Breast epithelium (tissue), 4 donors: ENCODE measurements at regions not wholly inside any gene's neighbourhood (a gene's known extent, or its start where the extent isn't known, plus 50 kb on each side); places are given as distances from the start of the nearest gene placed in this dataset.

Experiments used
- DNase-seq, 2 donors: peaks; one replicate each; pipeline ENCODE4 v3.0.0-alpha.2; 2019; ENCODE audit warnings: low spot score in 2 of 2
- H3K27ac ChIP-seq, 2 donors: fragments of 200-600 bp; sonication (generic) in 1 of 2; one replicate each; pipeline ENCODE4 v1.5.1; 2016 to 2019; ENCODE audit warnings: mild to moderate bottlenecking in 1 of 2
- H3K27me3 ChIP-seq, 2 donors: fragments of 200-600 bp; sonication (generic) in 1 of 2; one replicate each; pipeline versions ENCODE4 v1.5.1 to v1.6.0; 2017 to 2019; ENCODE audit warnings: control low read depth in 1 of 2, mild to moderate bottlenecking in 1 of 2
- H3K36me3 ChIP-seq: fragments of 200-600 bp; one replicate; pipeline ENCODE4 v1.5.1; 2019
- H3K4me1 ChIP-seq, 2 donors: fragments of 200-600 bp; sonication (generic); one replicate each; pipeline ENCODE4 v1.5.1; 2016 to 2019; ENCODE audit warnings: control low read depth in 1 of 2
- H3K4me3 ChIP-seq, 3 donors: fragments of 200-600 bp; sonication (generic); 1 replicate in 2 of 3; 2 replicates in 1 of 3; pipeline ENCODE4 v1.5.1; 2016 to 2019; ENCODE audit warnings: mild to moderate bottlenecking in 3 of 3, moderate library complexity in 2 of 3
- H3K9me3 ChIP-seq, 2 donors: fragments of 200-600 bp; sonication (generic) in 1 of 2; one replicate each; pipeline ENCODE4 v1.5.1; 2016 to 2019; ENCODE audit warnings: control low read depth in 1 of 2
- CTCF ChIP-seq, 3 donors: fragments of 450-650 bp; IDR thresholded peaks; one replicate each; pipeline ENCODE4 v1.5.1; 2016 to 2017; ENCODE audit warnings: antibody characterized with exemption in 3 of 3, mild to moderate bottlenecking in 3 of 3, moderate library complexity in 3 of 3
- POLR2A ChIP-seq: fragments of 450-650 bp; IDR thresholded peaks from one replicate; pipeline ENCODE4 v1.6.1; 2016; ENCODE audit warnings: antibody characterized with exemption, mild to moderate bottlenecking, moderate library complexity
- POLR2AphosphoS5 ChIP-seq, 3 donors: sonication (generic); formaldehyde crosslinking; IDR thresholded peaks; one replicate each; pipeline ENCODE4 v1.6.1; 2017; ENCODE audit warnings: antibody characterized with exemption in 3 of 3
- intact Hi-C: fragments of 100-400 bp; cut with DNase I; formaldehyde crosslinking; loops from one replicate; pipeline ENCODE4 v1.15.1; 2023; ENCODE audit warnings: low total_unique reads

DNA sequence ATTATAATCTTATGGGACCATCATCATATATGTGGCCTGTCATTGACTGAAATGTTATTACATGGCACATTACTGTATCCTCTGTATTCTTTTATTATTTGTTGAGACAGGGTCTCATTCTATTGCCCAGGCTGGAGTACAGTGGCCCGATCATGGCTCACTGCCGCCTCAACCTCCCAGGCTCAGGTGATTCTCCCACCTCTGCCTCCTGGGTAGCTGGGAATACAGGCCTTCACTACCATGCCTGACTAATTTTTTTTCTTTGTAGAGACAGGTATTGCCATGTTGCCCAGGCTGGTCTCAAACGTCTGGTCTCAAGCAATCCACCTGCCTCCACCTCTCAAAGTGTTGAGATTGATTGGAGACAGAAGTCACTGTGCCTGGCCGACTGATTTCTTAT lies 153.2 kb downstream of the RASSF9 start:
- no peak for DNase-seq
- Histone ChIP-seq H3K27ac (no peak overlapping the region), H3K36me3 (no peaks in the 10 kb centered on the region), H3K9me3 (peaks cover 7 to 18% of the 10 kb centered on the region in 2 donors), H3K4me1 (no peaks in the 10 kb centered on the region), H3K4me3 (no peak overlapping the region), H3K27me3 (no peaks in the 10 kb centered on the region)
- TF ChIP-seq CTCF (IDR thresholded peaks at IDR 0.05): no peak
- TF ChIP-seq POLR2AphosphoS5 (IDR thresholded peaks at IDR 0.05): no peak
- no peak for TF ChIP-seq POLR2A
- intact Hi-C loops: no loop called here

DNA sequence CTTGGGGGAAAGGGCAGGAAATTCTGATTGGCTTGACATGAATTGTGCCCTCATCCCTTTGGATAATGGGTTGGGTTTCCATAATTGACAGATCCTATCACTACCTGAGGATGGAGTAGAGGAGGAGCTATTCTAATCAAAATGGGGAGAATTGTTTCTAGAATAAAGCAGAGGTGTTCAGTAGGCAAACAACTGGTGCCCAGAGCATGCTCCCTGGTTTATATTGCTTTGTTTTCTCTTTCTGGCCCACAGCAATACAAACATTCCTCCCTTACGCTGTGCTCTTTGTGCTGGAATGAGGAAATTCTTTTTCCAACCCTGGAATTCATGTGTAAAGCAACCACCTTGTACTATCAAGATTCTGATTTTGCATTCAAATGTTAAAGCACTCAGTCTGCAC lies 147.4 kb downstream of the RASSF9 start:
- no peak overlapping the region for H3K4me3 ChIP-seq
- no peak for DNase-seq
- no peak for TF ChIP-seq CTCF (IDR thresholded peaks at IDR 0.05)
- TF ChIP-seq POLR2A: no peak
- no peak for TF ChIP-seq POLR2AphosphoS5 (IDR thresholded peaks at IDR 0.05)
- H3K4me1 ChIP-seq: no peaks in the 10 kb centered on the region
- no peaks in the 10 kb centered on the region for H3K27me3 ChIP-seq
- H3K27ac ChIP-seq: no peak overlapping the region
- no peaks in the 10 kb centered on the region for H3K9me3 ChIP-seq
- intact Hi-C loops: no loop called here
- no peaks in the 10 kb centered on the region for H3K36me3 ChIP-seq

GRCh38 chr12:85690146-85690545 lies 146.1 kb downstream of the RASSF9 start:
- Histone ChIP-seq H3K9me3 (no peaks in the 10 kb centered on the region), H3K27ac (no peak overlapping the region), H3K4me3 (no peak overlapping the region), H3K4me1 (no peaks in the 10 kb centered on the region), H3K36me3 (no peaks in the 10 kb centered on the region), H3K27me3 (no peaks in the 10 kb centered on the region)
- intact Hi-C loops: no loop called here
- TF ChIP-seq POLR2A: no peak
- no peak for TF ChIP-seq CTCF (IDR thresholded peaks at IDR 0.05)
- no peak for TF ChIP-seq POLR2AphosphoS5 (IDR thresholded peaks at IDR 0.05)
- no peak for DNase-seq

GRCh38 chr12:85693093-85693665 lies 143.0 kb downstream of the RASSF9 start:
- TF ChIP-seq CTCF (IDR thresholded peaks at IDR 0.05) (no peak), POLR2A (no peak), POLR2AphosphoS5 (IDR thresholded peaks at IDR 0.05) (no peak)

DNA sequence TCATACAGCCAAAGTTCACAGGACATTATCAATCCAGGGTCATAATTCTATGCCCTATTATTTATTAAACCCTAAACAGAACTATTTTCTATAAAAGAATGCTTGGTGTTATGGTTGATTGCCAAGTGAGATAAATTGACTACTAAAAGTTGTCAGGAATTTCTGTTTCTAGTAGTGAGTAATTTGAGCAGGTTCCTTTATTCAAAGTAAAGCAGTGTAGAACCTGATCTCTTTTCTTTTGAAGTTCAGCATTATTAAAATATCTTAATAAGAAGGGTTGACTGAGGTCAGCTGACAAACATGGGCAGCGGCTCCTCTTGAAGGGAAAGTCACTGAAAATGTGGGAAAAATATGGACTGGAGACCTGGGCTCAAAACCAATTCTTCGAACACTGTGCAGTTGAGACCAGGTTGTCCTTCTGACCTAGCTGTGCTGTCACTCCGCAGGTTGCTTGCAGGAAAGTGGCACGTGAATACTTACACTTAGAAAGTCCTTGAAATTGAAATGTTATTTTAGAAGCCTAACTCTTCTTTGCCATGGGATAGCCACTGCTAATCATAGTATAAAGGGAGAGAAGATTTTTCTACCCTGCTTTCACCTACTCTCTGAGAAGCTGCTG lies 141.0 kb downstream of the RASSF9 start:
- no peaks in the 10 kb centered on the region for H3K27me3 ChIP-seq
- no peak overlapping the region for H3K4me3 ChIP-seq
- intact Hi-C loops: no loop called here
- H3K27ac ChIP-seq: no peak overlapping the region
- no peaks in the 10 kb centered on the region for H3K9me3 ChIP-seq
- H3K4me1 ChIP-seq: no peaks in the 10 kb centered on the region
- TF ChIP-seq POLR2A (no peak), CTCF (IDR thresholded peaks at IDR 0.05) (no peak), POLR2AphosphoS5 (IDR thresholded peaks at IDR 0.05) (no peak)
- H3K36me3 ChIP-seq: no peaks in the 10 kb centered on the region
- no peak for DNase-seq

More at GRCh38 chr12:85693093-85693665, 143.0 kb downstream of the RASSF9 start:
- no peak overlapping the region for H3K4me3 ChIP-seq
- no peak for DNase-seq
- H3K36me3 ChIP-seq: no peaks in the 10 kb centered on the region
- H3K4me1 ChIP-seq: no peaks in the 10 kb centered on the region
- H3K9me3 ChIP-seq: no peaks in the 10 kb centered on the region
- intact Hi-C loops: no loop called here
- no peak overlapping the region for H3K27ac ChIP-seq
- no peaks in the 10 kb centered on the region for H3K27me3 ChIP-seq
